ENCODE measurements at regions not wholly inside any gene's neighbourhood (a gene's known extent, or its start where the extent isn't known, plus 50 kb on each side); places are given as distances from the start of the nearest gene placed in this dataset.
"Not testable (repeated sequence)": the region's sequence is repeated elsewhere in the genome, so short reads cannot be mapped to it uniquely, and the experiment has no call there.

GRCh38 chr2:238772635-238773297 lies 75.1 kb upstream of the TWIST2 start:
- ChIA-PET POLR2A (no interaction called here), CTCF (interaction anchor here (2.1 kb wide), 1 partner anchor 12 kb away, joined by 6 read pairs; no protein-coding TSS in a partner anchor)
- TF ChIP-seq CTCF (IDR thresholded peaks at IDR 0.05; ENCODE audit: control extremely low read depth, extremely low read depth, low read depth, missing control alignments), result no peak
- DNase-seq (ENCODE audit: extremely low spot score), result no peak

- TF ChIP-seq CTCF (IDR thresholded peaks at IDR 0.05; ENCODE audit: control extremely low read depth, extremely low read depth, low read depth, missing control alignments), result no peak
- POLR2A ChIA-PET, result no interaction called here
- no peak for DNase-seq (ENCODE audit: extremely low spot score)
- CTCF ChIA-PET, result interaction anchor here (2.1 kb wide), 1 partner anchor 12 kb away, joined by 6 read pairs; no protein-coding TSS in a partner anchor
Observed at GRCh38 chr2:238773472-238773871, 74.4 kb upstream of the TWIST2 start.

GRCh38 chr2:238774071-238774470 lies 73.8 kb upstream of the TWIST2 start:
- no peak for TF ChIP-seq CTCF (IDR thresholded peaks at IDR 0.05; ENCODE audit: control extremely low read depth, extremely low read depth, low read depth, missing control alignments)
- POLR2A ChIA-PET, result no interaction called here
- CTCF ChIA-PET, result interaction anchor here (2.1 kb wide), 1 partner anchor 11 kb away, joined by 6 read pairs; no protein-coding TSS in a partner anchor
- DNase-seq (ENCODE audit: extremely low spot score), result no peak

GRCh38 chr2:238774980-238775509 lies 72.8 kb upstream of the TWIST2 start:
- no peak for TF ChIP-seq CTCF (IDR thresholded peaks at IDR 0.05; ENCODE audit: control extremely low read depth, extremely low read depth, low read depth, missing control alignments)
- no peak for DNase-seq (ENCODE audit: extremely low spot score)
- ChIA-PET POLR2A (no interaction called here), CTCF (no interaction called here)

- CTCF ChIA-PET, result no interaction called here
- TF ChIP-seq CTCF (IDR thresholded peaks at IDR 0.05; ENCODE audit: control extremely low read depth, extremely low read depth, low read depth, missing control alignments), result no peak
- POLR2A ChIA-PET, result no interaction called here
- no peak for DNase-seq (ENCODE audit: extremely low spot score)
Observed at GRCh38 chr2:238775591-238775990, 72.3 kb upstream of the TWIST2 start.

GRCh38 chr2:238776003-238776760 lies 71.7 kb upstream of the TWIST2 start:
- no peak for DNase-seq (ENCODE audit: extremely low spot score)
- no peak for TF ChIP-seq CTCF (IDR thresholded peaks at IDR 0.05; ENCODE audit: control extremely low read depth, extremely low read depth, low read depth, missing control alignments)
- ChIA-PET CTCF (no interaction called here), POLR2A (no interaction called here)

GRCh38 chr2:238776761-238777046 lies 71.2 kb upstream of the TWIST2 start:
- DNase-seq (ENCODE audit: extremely low spot score); CTCF ChIA-PET; POLR2A ChIA-PET: not testable (repeated sequence)
